Osteoblast (primary cell): ENCODE measurements at regions not wholly inside any gene's neighbourhood (a gene's known extent, or its start where the extent isn't known, plus 50 kb on each side); places are given as distances from the start of the nearest gene placed in this dataset.

Experiments used
- DNase-seq: peaks from one replicate; pipeline ENCODE4 v3.0.0; 2011; ENCODE audit warnings: low spot score, mixed read lengths; ENCODE audit not compliant: insufficient read length; ENCODE audit errors: missing footprints
- H2AFZ ChIP-seq: 2 replicates; pipeline ENCODE4 v1.6.0; 2011; ENCODE audit warnings: mild to moderate bottlenecking, low read length
- H3K27ac ChIP-seq: 2 replicates; pipeline ENCODE4 v1.5.1; 2011; ENCODE audit warnings: mild to moderate bottlenecking, low read depth, low read length, moderate library complexity
- H3K27me3 ChIP-seq: 2 replicates; pipeline ENCODE4 v1.6.0; 2012; ENCODE audit warnings: mild to moderate bottlenecking, control low read depth, inconsistent platforms, low read length, moderate library complexity; ENCODE audit not compliant: insufficient read depth
- H3K36me3 ChIP-seq: 2 replicates; pipeline ENCODE4 v1.5.1; 2011; ENCODE audit warnings: mild to moderate bottlenecking, low read length, control low read depth, moderate library complexity; ENCODE audit not compliant: insufficient read depth
- H3K4me1 ChIP-seq: 2 replicates; pipeline ENCODE4 v1.5.1; 2011; ENCODE audit warnings: mild to moderate bottlenecking, low read length, control low read depth, moderate library complexity; ENCODE audit not compliant: insufficient read depth
- H3K4me2 ChIP-seq: 2 replicates; pipeline ENCODE4 v1.6.0; 2011; ENCODE audit warnings: mild to moderate bottlenecking, low read length; ENCODE audit not compliant: insufficient read depth
- H3K4me3 ChIP-seq: fragments of 200-600 bp; sonication (generic); 3 replicates; pipeline ENCODE4 v1.5.1; 2012; ENCODE audit warnings: mild to moderate bottlenecking, low read length, inconsistent platforms; ENCODE audit not compliant: insufficient read depth
- H3K79me2 ChIP-seq: 2 replicates; pipeline ENCODE4 v1.6.0; 2012; ENCODE audit warnings: mild to moderate bottlenecking, low read length, control low read depth, inconsistent platforms; ENCODE audit not compliant: insufficient read depth
- H3K9me3 ChIP-seq: 2 replicates; pipeline ENCODE4 v1.5.1; 2011; ENCODE audit warnings: low read depth, low read length, control low read depth
- H4K20me1 ChIP-seq: 2 replicates; pipeline ENCODE4 v1.6.0; 2012; ENCODE audit warnings: mild to moderate bottlenecking, low read length, control low read depth; ENCODE audit not compliant: insufficient read depth
- CTCF ChIP-seq: IDR thresholded peaks from 2 replicates; pipeline ENCODE4 v1.5.1; 2011; ENCODE audit warnings: mild to moderate bottlenecking, low read depth, low read length, moderate library complexity; ENCODE audit errors: extremely low read depth

- Histone ChIP-seq H3K27ac (no peak overlapping the region), H3K4me2 (no peak overlapping the region), H3K9me3 (no peaks in the 10 kb centered on the region), H3K79me2 (no peaks in the 10 kb centered on the region), H3K36me3 (no peaks in the 10 kb centered on the region), H2AFZ (no peak overlapping the region), H3K4me1 (no peaks in the 10 kb centered on the region), H3K4me3 (no peak overlapping the region), H3K27me3 (no peaks in the 10 kb centered on the region), H4K20me1 (no peaks in the 10 kb centered on the region)
- DNase-seq = no peak
- no peak for TF ChIP-seq CTCF
These were observed 141.8 kb upstream of the DYRK2 start for GRCh38 chr12:67506739-67507138.

- H3K36me3 ChIP-seq = no peaks in the 10 kb centered on the region
- no peaks in the 10 kb centered on the region for H4K20me1 ChIP-seq
- no peaks in the 10 kb centered on the region for H3K9me3 ChIP-seq
- no peaks in the 10 kb centered on the region for H3K4me1 ChIP-seq
- no peak overlapping the region for H3K27ac ChIP-seq
- H3K27me3 ChIP-seq = peaks cover 8% of the 10 kb centered on the region
- no peak for DNase-seq
- no peak overlapping the region for H2AFZ ChIP-seq
- H3K4me3 ChIP-seq = no peak overlapping the region
- TF ChIP-seq CTCF = no peak
- H3K4me2 ChIP-seq = no peak overlapping the region
- H3K79me2 ChIP-seq = no peaks in the 10 kb centered on the region
These were observed 139.7 kb upstream of the DYRK2 start for GRCh38 chr12:67508830-67509229.

- no peaks in the 10 kb centered on the region for H3K36me3 ChIP-seq
- no peaks in the 10 kb centered on the region for H3K4me1 ChIP-seq
- H3K79me2 ChIP-seq = no peaks in the 10 kb centered on the region
- H2AFZ ChIP-seq = no peak overlapping the region
- H3K27me3 ChIP-seq = peaks cover 17% of the 10 kb centered on the region
- H3K9me3 ChIP-seq = no peaks in the 10 kb centered on the region
- no peak for DNase-seq
- no peak overlapping the region for H3K27ac ChIP-seq
- no peak overlapping the region for H3K4me2 ChIP-seq
- no peaks in the 10 kb centered on the region for H4K20me1 ChIP-seq
- no peak overlapping the region for H3K4me3 ChIP-seq
- TF ChIP-seq CTCF = no peak
These were observed 138.7 kb upstream of the DYRK2 start for GRCh38 chr12:67509666-67510386.

- no peak overlapping the region for H3K27ac ChIP-seq
- H4K20me1 ChIP-seq = no peaks in the 10 kb centered on the region
- no peak overlapping the region for H2AFZ ChIP-seq
- peaks cover 24% of the 10 kb centered on the region for H3K27me3 ChIP-seq
- TF ChIP-seq CTCF = no peak
- no peak overlapping the region for H3K4me3 ChIP-seq
- H3K4me1 ChIP-seq = no peaks in the 10 kb centered on the region
- H3K4me2 ChIP-seq = no peak overlapping the region
- no peaks in the 10 kb centered on the region for H3K79me2 ChIP-seq
- H3K36me3 ChIP-seq = no peaks in the 10 kb centered on the region
- no peaks in the 10 kb centered on the region for H3K9me3 ChIP-seq
- no peak for DNase-seq
These were observed 136.5 kb upstream of the DYRK2 start for GRCh38 chr12:67512061-67512460.
